ENCODE measurements at regions not wholly inside any gene's neighbourhood (a gene's known extent, or its start where the extent isn't known, plus 50 kb on each side); places are given as distances from the start of the nearest gene placed in this dataset.

DNA sequence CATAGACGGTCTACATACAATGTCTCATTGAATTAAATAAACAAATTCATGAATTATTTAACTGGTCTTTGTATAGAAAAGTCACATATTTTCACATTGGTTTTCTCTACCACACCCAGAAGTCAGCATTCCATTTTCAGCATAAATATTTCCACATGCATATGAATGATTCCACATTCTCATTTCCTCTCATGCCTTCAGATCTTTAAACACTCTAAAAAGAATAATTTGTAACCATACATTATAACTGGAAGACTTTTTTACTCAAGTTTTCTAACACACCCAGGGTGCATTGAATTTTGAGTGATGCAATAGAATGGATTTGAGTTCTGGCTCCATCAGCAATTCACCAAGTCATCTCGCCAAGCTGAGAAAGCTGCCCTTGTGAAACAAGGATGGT is 501.8 kb upstream of the TENM4 start:
- 77% methylated on average over 2 of the region's 2 CpGs for WGBS, 2 donors
- no peaks in the 10 kb centered on the region for H3K27me3 ChIP-seq
- H3K4me1 ChIP-seq: peaks cover 0 to 6% (median 0%) of the 10 kb centered on the region in 3 donors
- intact Hi-C loops (cut with DNase I): no loop called here
- H3K4me3 ChIP-seq: no peak overlapping the region
- no peaks in the 10 kb centered on the region for H3K9me3 ChIP-seq
- TF ChIP-seq, protein P1, sequence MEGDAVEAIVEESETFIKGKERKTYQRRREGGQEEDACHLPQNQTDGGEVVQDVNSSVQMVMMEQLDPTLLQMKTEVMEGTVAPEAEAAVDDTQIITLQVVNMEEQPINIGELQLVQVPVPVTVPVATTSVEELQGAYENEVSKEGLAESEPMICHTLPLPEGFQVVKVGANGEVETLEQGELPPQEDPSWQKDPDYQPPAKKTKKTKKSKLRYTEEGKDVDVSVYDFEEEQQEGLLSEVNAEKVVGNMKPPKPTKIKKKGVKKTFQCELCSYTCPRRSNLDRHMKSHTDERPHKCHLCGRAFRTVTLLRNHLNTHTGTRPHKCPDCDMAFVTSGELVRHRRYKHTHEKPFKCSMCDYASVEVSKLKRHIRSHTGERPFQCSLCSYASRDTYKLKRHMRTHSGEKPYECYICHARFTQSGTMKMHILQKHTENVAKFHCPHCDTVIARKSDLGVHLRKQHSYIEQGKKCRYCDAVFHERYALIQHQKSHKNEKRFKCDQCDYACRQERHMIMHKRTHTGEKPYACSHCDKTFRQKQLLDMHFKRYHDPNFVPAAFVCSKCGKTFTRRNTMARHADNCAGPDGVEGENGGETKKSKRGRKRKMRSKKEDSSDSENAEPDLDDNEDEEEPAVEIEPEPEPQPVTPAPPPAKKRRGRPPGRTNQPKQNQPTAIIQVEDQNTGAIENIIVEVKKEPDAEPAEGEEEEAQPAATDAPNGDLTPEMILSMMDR (IDR thresholded peaks at IDR 0.05): no peak
- no peak for TF ChIP-seq POLR2A (IDR thresholded peaks at IDR 0.05)
- DNase-seq: no peak
- no peaks in the 10 kb centered on the region for H3K36me3 ChIP-seq
- no peak overlapping the region for H3K27ac ChIP-seq

DNA sequence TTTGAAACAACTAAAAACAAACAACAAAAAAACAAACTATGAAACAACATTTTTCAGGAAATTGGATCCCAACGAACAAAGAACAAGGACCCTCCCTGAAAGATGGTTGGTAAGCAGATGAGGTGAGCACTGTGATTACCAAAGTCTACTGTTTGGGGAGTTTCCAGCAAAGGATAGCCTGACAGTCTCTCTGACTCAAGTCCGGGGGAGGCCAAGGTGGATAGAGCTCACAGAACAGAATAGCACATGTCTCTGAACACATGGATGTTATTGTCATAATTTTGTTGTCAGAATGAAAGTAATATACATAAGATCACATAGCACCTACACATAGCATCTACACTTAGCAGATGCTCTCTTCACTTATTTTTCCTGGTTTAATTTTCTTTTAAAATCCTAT is 501.3 kb upstream of the TENM4 start:
- 61 to 70% methylated on average over 2 of the region's 2 CpGs for WGBS, 2 donors
- intact Hi-C loops (cut with DNase I): no loop called here
- DNase-seq: no peak
- Histone ChIP-seq H3K36me3 (no peaks in the 10 kb centered on the region), H3K4me1 (peaks cover 0 to 6% (median 0%) of the 10 kb centered on the region in 3 donors), H3K4me3 (no peak overlapping the region), H3K27ac (no peak overlapping the region), H3K9me3 (no peaks in the 10 kb centered on the region), H3K27me3 (no peaks in the 10 kb centered on the region)
- TF ChIP-seq, protein P1 (IDR thresholded peaks at IDR 0.05): no peak
- TF ChIP-seq POLR2A (IDR thresholded peaks at IDR 0.05): no peak

DNA sequence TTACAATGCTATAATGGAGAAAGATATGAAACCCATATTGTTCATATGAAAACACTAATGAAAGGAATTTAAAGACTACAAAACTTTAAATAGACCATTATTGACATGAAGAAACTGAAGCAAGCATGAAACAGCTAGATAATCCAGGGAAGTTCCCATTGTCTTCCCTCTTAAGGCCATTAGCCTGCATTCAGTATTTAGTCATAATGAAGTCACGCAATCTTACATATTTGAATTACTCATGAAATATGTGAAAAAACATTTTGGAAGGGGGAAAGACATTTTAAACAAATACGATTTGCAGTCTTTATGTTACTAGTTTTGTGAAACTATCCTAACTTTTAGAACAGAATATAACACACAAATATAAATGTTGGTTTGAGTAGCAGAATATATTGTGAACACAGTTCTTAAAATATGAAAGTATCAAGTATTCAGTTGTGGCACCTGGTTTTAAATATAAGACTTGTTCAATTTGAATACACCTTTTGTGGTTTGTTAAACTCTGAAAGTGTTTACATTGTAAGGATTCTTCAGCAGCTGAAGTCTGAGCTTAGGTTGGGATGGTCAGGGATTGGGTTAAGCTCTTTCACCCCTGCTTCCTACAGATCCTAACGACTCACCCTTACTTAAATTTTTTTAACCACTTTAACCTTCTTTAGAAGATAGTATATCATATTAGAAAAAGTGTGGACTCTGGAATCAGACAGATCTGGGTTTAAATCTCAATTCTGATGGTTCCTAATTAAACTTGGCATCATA is 500.3 kb upstream of the TENM4 start:
- Histone ChIP-seq H3K4me1 (peaks cover 0 to 6% (median 0%) of the 10 kb centered on the region in 3 donors), H3K36me3 (no peaks in the 10 kb centered on the region), H3K4me3 (no peak overlapping the region), H3K27ac (no peak overlapping the region), H3K9me3 (no peaks in the 10 kb centered on the region), H3K27me3 (no peaks in the 10 kb centered on the region)
- no peak for DNase-seq
- intact Hi-C loops (cut with DNase I): no loop called here
- WGBS, 2 donors: 48 to 51% methylated on average over 3 of the region's 3 CpGs
- TF ChIP-seq, protein P1 (IDR thresholded peaks at IDR 0.05): no peak
- TF ChIP-seq POLR2A (IDR thresholded peaks at IDR 0.05): no peak

DNA sequence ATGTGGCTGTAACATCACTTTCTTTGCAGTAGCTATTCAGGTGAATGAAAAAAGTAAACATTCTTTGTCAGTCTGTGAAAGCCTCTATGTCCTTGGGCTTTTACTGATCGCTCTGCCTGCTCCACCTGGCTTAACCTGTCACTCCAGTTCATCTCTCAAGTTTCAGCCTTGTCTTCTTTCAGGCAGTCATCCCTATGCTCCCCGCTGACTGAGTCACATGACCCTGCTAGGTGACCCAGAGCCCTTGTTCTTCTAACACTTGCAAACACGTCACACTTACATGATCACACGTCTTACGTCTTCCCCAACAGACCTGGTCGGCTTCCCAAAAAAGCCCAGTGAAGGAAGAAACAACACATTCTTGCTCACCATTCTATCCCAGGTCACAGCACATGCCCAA is 499.3 kb upstream of the TENM4 start:
- Histone ChIP-seq H3K27me3 (no peaks in the 10 kb centered on the region), H3K27ac (no peak overlapping the region), H3K36me3 (no peaks in the 10 kb centered on the region), H3K4me1 (peaks cover 0 to 6% (median 0%) of the 10 kb centered on the region in 3 donors), H3K9me3 (no peaks in the 10 kb centered on the region), H3K4me3 (no peak overlapping the region)
- 23 to 47% methylated on average over 6 of the region's 6 CpGs for WGBS, 2 donors
- no peak for DNase-seq
- intact Hi-C loops (cut with DNase I): no loop called here
- TF ChIP-seq, protein P1 (IDR thresholded peaks at IDR 0.05): no peak
- no peak for TF ChIP-seq POLR2A (IDR thresholded peaks at IDR 0.05)

DNA sequence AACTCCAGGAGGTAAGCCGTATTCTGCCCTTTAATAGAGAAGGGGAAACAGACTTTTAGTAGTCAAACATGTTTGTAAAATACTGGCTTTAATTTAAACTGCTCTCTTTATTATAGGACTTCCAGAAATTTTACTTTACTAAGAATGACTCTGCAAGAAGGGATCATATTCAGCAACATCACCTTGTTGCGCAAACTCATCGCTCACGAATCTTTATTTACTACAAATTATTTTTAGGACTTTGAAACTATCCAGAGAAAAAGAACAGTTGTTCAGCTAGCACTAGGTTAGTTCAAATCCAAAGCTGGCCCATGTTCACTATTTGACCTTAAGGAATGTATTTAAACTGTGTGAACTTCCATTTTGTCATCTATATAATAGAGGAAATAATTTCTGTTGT is 498.3 kb upstream of the TENM4 start:
- no peak for DNase-seq
- H3K27me3 ChIP-seq: no peaks in the 10 kb centered on the region
- TF ChIP-seq, protein P1 (IDR thresholded peaks at IDR 0.05): no peak
- no peak for TF ChIP-seq POLR2A (IDR thresholded peaks at IDR 0.05)
- H3K9me3 ChIP-seq: no peaks in the 10 kb centered on the region
- H3K36me3 ChIP-seq: no peaks in the 10 kb centered on the region
- H3K27ac ChIP-seq: no peak overlapping the region
- H3K4me3 ChIP-seq: no peak overlapping the region
- WGBS, 2 donors: 80 to 86% methylated on average over 4 of the region's 4 CpGs
- intact Hi-C loops (cut with DNase I): no loop called here
- H3K4me1 ChIP-seq: peaks cover 0 to 6% (median 0%) of the 10 kb centered on the region in 3 donors
